Stimulated activated CD4-positive, alpha-beta T cell treated with anti-CD3 and anti-CD28 coated beads, TNF-alpha, amount 100 ng/mL, for 4 hours (primary cell): ENCODE measurements at regions not wholly inside any gene's neighbourhood (a gene's known extent, or its start where the extent isn't known, plus 50 kb on each side); places are given as distances from the start of the nearest gene placed in this dataset.
"Not testable (repeated sequence)": the region's sequence is repeated elsewhere in the genome, so short reads cannot be mapped to it uniquely, and the experiment has no call there.

ENCODE experiments used
- DNase-seq, 3 experiments: peaks; one replicate each; pipeline ENCODE4 v3.0.0-alpha.2; 2020; ENCODE audit warnings: low read depth in 3 of 3

DNA sequence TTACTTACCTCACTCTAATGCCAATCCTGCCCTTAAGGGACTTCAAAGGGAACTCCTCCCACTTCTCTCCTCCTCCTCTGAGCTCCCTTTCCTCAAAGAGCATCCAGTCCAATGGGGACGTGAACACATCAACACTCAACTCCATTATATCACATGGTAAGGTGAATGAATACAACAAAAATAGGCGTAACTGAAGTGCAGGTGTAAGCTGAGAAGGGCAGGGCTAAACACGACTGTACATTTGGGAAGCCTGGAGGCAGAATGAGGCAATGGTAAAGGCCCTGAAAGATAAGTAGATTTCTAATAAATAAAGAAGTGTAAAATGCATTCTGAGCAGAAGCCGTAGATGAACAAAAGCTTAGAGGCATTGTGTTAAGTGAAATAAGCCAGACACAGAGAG is 226.1 kb upstream of the TRIB2 start:
- no peak for DNase-seq

DNA sequence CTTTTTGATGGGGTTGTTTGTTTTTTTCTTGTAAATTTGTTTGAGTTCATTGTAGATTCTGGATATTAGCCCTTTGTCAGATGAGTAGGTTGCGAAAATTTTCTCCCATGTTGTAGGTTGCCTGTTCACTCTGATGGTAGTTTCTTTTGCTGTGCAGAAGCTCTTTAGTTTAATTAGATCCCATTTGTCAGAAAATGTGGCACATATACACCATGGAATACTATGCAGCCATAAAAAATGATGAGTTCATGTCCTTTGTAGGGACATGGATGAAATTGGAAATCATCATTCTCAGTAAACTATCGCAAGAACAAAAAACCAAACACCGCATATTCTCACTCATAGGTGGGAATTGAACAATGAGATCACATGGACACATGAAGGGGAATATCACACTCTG is 224.4 kb upstream of the TRIB2 start:
- DNase-seq: not testable (repeated sequence)

DNA sequence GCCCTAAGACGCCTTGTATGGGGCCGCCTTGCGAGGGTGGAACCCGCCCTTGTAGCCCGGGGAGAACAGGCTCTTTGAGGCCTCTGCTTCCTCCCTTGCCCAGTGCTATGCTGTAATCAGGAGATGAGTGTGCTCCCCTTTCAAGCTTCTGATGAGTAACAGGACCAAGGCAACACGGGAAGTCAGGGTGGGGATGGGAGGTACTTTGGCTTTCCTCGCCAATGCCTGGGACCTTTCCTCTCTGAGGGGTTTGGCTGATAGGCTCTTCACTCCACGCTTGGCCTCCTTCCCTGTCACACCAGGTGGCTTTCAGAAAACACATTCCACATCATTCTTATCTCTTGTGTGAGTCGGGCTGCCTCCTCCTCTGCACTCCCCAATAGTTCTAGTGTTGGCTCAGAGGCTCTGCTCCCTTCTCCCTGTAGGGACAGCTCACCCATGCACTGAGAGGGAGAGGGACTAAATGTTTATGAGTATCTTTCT is 223.7 kb upstream of the TRIB2 start:
- peak in 1 of 3 experiments; percentile 17 for DNase-seq

DNA sequence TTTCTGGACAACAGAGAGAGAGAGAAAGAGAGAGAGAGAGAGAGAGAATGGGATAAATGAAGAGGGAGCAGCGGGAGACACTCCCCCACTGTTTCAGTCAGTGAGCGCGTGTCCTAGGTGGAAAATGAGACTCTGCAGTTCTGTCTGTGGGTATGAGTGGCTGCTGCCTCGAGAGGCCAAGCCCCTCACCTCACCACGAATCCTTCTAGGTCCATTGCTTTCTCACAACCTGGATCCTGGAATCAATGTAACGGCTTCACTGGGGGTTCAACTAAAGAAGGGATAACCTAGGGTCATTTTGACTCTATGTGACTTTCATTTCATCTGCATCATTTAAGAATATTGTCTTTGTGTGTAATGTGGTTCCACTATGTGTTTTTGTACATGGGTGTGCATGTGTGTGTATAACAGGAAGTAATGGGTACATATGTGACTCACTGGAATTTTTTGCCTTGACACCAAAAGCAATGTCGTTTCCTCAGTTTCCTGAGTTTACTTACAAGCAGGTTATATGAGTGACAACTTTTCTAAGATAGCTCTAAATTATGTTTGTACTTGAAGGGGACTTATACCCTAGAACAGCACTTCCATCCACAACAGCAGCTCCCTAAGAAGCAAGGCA is 221.4 kb upstream of the TRIB2 start:
- no peak for DNase-seq

DNA sequence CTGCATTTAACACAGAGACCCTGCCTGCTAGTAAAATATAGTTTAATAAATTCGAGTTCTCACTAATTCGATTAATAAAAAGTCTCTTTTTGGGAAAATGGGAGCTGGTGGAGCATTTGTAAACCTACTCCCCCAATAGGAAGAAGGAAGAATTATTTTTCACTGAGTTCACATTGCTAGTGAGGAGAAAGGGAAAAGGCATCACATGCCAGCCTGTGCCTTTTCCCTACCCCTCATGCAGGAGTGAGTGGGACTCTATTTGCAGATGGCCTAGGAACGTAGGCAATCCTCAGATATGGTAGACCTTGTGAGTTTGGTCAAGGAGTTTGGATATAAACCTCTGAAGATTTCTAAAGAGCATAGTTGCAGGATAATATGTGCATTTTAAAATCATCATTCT is 218.4 kb upstream of the TRIB2 start:
- no peak for DNase-seq

DNA sequence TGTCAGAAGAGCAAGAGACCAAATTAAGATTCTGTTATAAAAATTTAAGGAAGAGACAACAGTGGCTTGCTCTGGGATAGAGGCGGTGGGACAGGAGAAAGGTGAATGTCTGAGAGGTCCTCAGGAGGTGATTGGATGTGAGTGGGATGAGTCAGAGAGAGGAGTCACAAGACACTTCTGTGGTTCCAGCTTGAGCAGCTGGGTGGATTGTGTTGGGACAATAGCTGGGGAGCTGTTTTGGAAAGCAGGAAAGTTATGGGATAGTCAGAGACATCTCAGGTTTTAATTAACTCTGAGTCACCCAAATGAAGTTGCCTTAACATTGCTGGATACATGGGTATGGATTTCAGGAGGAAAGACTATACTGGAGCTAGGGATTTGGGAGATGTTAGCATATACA is 218.0 kb upstream of the TRIB2 start:
- no peak for DNase-seq

DNA sequence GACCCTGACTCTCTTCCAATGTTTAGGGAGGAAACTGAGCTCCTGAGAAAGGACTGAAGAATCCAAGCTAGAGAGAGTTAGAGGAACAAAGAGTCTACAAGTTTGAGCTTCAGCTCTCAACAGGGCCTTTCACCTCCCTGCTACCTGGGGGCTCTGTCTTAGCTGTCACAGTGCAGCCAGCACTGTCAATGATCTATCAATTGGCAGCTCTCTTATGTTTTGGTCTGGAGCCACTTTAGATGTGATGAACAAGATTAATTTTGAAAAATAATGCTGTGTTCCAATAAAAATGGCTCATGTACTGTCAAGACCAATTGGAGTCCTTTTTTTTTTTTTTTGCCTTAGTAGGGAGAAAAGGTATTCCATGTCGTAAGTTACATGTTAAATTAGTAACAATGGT is 215.8 kb upstream of the TRIB2 start:
- no peak for DNase-seq

DNA sequence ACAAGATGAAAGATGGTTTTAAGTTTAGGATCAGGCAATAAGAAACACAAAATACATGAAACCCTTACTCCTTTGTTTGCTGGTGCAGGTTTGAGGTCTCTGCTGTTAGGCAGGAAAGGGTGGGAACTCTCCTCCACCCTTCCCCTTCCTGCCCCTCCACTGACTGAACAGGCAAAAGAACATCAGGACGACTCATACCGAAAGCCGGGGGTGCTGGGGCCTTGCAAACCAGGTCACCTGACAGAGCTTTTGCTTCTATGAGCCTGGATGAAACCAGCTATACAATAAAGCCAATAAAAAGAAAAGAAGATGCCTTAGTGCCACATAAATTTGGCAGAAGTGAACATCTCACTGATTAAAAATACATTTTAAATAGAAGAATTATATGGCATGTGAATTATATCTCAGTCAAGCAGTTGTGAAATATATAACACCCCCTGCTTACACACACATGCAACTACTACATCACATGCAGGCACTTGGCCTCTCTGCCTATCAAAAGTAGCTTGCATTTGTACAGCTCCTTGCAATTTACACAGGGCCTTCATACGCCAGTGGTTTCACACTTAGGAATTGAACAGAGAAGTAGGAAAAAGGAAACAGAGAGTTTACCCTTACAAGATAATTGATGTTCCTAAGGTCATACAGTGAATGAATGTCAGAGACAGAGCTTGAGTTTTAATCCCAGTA is 215.1 kb upstream of the TRIB2 start:
- DNase-seq: peak in 2 of 3 experiments; percentile 46 to 55

DNA sequence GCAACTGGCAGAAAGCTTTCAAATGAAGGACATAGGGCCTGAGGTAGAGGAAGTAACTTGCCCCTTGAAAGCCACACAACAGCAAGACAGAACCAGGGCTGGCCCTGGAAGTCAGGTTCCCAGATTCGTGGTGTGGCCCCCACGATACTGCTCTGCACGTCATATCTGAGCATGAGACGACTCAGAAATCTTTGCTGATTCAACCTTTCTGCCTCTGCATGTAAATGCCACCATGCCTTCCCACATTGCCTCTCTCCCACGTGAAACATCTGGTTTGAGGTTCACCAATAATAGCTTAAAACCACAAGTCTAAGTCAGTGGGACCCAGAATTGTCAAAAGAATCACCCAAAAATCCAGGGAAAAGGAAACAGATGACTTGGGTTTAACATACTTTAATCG is 214.0 kb upstream of the TRIB2 start:
- DNase-seq: peak in 1 of 3 experiments; percentile 38

DNA sequence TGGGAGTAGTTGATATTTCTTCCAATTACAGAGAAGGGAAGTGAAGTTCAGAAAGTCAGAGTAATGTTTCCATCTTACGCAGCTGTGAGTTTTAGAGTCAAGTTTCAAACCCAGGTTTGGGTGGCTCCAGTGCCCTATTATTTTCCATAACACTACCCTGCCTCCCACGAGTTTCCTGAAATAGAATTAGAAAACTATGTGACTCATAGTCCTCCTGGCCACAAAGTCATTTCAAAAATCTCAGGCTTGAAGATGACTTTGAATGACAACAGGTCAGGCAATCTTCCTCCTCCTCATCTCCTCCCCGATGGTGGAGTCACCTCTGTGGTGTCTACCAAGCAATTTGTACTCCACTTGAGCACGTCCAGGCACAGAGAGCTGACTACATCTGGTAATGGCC is 212.3 kb upstream of the TRIB2 start:
- DNase-seq: no peak

DNA sequence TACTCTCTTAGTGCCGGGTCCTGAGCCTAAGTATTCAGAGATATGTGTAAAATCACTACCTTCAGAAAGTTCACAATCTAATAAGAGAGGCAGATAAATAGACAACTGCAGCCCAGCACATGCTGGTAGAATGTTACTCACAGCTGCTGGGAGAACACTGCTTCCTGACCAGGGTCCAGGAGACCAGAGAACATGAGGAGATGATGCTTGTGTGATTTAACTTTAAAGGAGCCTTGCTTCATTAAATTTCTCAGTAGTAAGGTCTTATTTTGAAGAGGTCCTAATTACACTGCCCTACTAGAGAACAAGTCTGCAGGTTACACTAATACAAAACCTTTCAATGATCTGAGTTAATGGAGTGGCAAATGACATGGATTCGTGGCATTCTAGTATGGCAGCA is 209.9 kb upstream of the TRIB2 start:
- DNase-seq: no peak

DNA sequence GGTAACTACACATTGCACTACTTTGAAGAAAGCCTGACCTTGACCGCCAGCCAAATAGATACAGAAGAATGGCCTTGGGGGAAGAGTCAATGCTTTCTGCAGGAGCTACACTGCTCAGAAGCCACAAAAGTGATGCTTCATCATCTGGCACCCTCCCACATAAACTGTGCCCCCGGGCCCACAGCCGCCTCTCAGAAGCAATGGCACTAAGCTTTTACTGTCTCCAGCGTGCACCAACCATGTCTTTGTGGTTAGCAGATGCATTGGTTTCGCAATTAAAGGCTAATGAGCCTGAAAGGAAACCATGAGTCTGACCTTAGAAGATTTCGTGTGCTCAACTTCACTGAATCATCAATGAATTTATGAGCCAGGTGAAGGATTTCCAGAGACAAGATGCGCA is 209.4 kb upstream of the TRIB2 start:
- peak; percentile 46 to 75 (median 66) for DNase-seq

DNA sequence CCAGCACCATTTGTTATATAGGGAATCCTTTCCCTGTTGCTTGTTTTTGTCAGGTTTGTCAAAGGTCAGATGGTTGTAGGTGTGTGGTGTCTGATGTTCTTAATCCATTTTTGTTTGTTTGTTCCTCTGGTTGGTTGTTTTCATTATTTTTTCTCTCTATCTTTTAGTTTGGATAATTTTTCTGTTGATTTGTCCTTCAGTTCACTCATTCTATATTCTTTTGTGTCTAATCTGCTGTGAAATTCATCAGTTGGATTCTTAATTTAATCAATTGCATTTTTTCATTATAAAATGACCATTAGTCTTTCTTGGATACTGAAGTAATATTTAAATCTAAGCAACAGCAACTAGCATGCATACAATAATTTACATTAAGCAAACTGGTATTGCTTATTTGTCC is 206.7 kb upstream of the TRIB2 start:
- no peak for DNase-seq

DNA sequence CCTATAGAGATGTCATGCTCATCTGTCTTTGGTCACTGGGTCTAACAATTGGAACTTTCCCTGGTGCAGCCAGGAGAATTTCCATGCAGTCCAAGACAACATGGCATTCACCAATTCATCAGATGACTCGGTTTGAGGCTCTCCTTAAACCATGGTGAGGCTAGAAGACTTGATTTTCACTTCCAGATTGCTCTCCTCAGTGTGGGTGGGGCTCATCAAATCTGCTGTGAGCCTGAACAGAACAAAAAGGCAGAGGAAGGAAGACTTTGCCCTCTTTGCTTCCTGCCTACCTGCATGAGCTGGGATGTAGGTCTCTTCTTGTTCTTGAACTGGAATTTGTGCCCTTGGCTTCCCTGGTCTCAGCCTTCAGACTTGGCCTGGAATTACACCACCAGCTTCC is 203.4 kb upstream of the TRIB2 start:
- no peak for DNase-seq

DNA sequence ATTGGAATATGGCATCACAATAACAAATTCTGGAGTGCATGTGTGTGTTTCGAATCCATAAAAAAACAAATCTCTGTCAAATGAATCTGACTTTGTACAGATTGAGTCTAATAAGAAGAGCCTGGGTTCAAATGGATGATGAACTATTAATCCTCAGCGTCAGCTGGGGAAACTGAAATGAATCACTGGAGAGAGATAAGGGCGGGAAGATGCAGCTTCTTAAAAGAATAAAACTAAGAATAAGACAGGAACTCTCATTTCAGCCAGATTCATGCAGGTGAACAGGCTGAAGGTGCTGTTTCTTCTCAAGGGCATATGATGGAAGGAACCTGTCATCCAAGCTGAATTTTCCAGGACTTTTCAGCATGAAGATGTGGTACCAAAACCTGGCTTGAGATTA is 202.6 kb upstream of the TRIB2 start:
- no peak for DNase-seq

DNA sequence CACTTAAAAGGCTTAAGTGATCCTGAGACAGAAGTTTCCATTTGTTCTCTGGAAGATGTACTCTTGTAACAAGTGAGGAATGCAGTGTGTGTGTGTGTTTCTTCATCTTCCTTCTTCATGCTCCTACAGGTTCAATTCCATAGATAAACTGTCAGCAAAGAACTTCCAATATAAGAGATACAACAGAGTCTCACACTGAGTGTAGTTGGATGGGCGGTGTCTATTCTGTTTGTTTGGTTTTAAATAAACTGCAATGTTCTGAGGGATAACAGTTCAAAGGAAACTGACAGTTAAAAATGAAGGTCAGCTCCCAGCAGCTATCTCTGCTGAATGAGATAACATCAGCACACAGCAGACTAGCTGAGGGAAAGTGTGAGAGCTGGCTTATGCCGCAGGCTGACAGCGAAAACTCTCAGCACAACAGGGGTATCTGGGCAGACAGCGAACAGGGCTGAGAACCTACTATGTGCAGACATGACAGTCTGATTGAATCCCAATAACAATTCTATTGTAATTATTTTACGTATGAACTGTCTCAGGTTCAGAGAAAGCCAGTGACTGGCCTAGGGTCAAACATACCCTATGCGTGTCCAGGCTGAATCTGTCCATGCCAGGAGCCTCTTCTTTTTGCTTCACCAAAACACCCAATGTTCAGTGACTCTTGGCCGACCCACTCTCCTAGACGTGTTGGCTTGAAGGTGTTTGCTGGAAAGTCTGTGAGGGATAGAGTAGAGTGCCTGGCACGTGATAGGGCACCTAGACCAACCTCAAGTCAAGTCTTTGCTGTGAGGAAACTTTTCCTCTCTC is 201.9 kb upstream of the TRIB2 start:
- DNase-seq: peak in 1 of 3 experiments; percentile 23

DNA sequence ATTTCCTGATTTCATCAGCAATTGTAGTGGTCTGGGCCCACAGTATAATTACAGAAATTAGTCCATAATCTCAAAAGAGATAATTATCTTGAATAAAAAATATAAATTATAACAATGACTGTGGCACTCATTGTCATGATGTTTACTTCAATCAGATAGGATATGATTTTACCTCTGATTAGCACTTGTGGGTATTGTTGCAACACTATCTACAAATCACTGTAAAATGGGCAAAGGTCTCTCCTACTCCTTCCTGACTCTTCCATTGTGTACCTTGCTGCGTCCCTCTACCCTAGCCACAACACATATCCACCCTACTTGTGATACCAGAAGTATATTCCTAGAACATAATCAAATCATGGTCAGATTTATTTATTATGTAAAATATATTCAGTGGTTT is 200.9 kb upstream of the TRIB2 start:
- DNase-seq: no peak

DNA sequence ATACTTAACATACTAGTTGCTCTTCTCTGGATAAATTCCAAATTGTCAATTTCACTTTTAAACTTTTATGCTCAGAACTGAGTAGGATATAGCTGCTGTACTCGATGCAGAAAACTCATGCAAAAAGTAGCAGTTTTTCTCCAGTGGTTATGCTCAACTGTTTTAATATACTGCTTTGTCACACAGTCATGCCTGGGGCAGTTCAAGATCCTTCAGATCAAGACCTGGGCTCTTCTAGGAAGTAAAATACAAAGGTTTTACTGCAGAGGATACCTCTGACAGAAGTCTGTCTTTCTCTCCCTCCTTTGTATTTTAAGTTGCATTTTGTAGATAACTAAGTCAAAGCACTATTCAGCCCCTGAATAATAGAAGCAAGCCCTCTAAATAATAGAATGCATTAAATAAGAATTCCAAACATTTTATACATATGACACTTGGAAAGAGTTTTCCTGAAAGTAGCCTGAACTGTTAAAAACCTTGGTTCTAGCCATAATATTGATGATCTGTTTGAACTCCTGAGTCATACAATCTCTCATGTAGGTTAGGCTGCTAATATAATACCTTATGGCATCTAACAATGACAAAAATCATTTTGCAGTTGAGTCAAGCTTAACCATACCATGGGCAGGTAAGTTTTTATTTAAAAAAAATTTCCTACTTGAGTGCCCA is 183.3 kb upstream of the TRIB2 start:
- DNase-seq: no peak

DNA sequence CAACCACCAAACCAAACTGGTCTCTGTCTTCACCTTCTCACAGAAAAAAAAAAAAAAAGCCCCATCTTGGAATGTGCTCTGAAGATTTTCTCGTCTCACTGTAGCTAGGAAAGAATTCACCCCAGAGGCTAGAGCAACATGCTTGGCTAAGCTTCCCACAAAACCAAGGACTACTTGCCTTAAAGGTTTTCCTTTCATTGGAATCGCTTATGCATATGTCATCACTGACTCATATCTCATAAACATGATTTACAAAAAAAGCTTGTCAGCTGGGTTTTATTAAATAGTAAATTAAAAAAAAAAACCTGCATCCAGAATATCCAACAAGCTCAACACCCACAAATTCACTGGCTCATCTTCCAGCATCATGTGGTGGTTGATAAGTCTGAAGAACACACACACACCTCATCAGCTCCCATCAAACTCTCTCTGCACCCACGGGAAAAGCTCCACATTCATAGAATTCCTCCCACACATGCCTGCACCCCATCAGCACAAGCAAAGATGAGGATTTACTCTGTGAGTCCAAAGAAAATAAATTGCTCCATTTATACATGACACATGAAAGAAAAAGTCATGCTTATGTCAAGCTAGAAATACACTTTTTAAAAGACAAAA is 182.0 kb upstream of the TRIB2 start:
- no peak for DNase-seq

DNA sequence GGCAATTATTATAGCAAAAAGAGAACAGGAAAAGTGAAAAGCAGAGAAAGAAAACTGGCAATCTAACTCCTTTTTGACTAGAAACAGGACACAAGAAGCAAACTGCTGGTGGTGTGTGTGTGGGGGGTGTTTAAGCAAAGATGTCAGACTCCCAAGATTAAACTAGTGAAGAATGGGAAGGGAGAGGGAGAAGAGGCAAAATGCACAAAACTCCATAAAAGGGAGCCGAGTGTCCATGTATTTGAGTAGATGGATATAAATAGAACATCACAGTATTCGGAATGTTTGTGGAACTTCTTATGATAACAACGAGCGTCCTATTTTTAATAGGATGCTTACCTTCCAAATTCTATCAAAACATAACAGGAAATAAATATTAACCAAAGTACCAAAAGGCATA is 179.8 kb upstream of the TRIB2 start:
- no peak for DNase-seq

DNA sequence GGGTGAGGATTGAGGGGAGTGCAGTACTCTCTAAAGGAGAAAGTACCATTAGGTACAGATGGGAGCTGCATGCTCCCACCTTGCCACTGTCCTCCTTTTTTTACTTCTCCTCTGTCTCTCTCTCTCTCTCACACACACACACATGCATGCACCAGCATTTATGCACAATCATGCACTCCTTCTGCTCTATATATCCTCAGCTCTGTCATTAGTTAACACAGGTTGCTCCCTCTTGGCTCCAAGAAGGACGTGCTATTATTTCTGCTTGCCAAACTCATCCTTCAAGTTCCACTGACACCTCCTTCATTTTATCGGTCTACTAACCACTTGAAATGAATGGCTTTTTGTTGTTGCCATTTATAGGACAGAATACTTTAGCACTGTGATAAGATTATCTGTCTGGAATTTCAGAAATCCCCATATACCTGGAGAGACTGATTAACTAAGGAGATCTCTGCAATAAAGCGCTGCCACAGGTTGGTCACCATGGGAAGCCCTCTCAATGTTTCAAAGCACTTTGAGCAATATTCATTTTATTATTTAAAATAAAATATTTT is 178.5 kb upstream of the TRIB2 start:
- no peak for DNase-seq

DNA sequence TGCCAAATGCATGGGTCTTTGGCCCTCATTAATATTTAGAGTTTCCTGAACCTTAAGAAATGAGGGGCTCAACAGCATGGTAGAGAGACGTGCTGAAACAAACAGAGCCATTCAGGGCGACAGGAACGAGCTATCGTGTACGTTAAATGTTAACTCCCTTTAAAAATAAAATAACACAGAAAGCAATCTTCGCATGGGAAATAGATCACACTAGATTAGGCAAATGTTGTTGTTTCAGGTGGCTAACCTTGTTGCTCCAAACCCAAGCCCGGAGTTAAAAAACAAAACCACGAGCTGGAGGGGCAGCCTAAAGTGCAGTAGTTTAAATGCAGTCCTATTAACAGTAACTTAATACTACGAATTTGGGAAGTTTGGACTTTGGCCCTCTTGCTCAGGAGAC is 177.4 kb upstream of the TRIB2 start:
- no peak for DNase-seq
